GM12874 (cell line): ENCODE measurements at regions not wholly inside any gene's neighbourhood (a gene's known extent, or its start where the extent isn't known, plus 50 kb on each side); places are given as distances from the start of the nearest gene placed in this dataset.

ENCODE experiments used
- CTCF ChIP-seq: IDR thresholded peaks from 2 replicates; pipeline ENCODE4 v1.5.1; 2011; ENCODE audit warnings: low read depth, mild to moderate bottlenecking, control low read depth, low read length, moderate library complexity; ENCODE audit not compliant: insufficient read depth

DNA sequence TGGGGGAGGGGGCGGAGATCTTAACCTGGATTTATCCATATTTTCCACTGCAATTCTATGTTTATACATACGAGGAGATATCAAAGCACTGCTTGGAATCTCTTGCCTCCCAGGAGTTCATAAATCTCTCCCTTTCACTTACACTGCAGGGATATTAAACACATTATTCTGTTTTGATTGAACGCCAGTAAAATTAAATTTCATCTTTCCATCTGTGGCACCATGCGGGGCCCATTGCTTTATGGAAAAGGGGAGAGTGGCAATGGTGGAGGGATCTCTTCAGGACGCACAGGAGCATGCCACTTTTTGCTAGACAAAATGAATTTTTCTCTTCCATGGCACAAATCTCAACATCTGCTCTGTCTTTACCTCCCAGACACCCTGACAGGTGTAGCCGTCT is 648.0 kb upstream of the PLXNA2 start:
- TF ChIP-seq CTCF = no peak

- no peak for TF ChIP-seq CTCF
Measured at GRCh38 chr1:208893251-208893650, 649.1 kb upstream of the PLXNA2 start.

- TF ChIP-seq CTCF = no peak
Measured at GRCh38 chr1:208895181-208895580, 651.0 kb upstream of the PLXNA2 start.

DNA sequence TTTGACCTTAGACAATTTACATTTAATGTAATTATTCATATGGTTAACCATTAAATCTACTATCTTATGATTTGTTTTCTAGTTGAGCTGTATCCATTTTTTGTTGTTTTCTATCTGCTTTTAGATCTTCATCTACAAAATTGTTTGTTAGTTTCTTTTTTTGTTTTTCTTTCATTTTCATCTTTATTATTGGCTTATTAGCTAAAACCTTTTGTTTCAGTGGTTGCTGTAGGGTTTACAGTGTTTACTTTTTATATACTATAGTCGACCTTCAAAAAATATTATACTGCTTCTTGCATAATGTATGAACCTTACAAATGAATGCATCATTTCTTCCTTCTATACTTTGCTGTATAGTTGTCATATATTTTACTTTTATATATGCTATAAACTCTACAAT is 651.6 kb upstream of the PLXNA2 start:
- no peak for TF ChIP-seq CTCF

GRCh38 chr1:208896768-208897167 is 652.6 kb upstream of the PLXNA2 start:
- no peak for TF ChIP-seq CTCF

DNA sequence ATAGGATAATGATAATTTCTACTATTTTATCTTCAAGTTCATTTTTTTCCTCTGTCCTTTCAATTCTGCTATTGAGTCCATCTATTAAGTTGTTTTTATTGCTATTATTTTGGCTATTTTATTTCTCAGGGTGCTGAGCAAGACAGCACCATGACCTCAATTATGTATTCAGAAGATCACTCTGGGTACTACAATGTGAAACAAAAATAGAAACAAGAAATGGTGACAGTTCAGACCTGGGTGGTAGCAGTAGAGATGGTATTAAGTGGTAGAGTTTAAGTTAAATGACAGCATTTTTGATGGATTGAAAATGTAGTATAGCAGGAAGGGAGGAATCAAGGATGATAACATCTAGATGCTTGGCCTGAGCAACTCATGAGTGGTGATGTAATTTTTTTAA is 655.3 kb upstream of the PLXNA2 start:
- TF ChIP-seq CTCF = no peak

DNA sequence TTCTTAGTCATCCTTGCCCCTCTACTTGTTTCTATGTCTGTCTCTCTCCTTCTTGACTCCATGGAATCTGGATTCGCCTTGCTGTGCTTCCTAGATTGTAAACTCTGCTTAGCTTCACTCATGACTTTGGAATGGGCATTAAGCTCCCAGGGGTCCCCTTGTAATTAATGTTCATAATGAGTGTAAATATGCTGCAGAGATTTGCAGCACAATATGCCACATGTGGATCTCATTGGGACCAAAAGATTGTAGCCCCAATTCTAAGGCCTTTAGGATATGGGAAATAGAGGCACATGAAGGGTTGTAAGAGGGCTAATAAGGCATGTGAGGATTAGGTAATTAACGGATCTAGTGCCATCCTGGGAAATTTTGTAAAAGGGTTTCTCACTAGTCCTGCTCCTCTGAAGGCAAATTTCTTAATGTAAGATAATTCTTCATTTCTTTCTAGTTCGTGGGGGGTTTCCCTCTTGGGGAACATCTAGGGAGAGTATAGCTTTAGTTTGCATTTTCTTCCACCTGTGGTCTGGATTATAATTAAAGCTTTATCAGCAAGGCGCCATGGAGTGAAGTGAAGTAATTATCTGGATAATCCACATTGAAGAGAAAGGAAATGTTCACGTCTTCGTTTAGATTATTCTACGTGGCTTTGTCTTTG is 659.2 kb upstream of the PLXNA2 start:
- TF ChIP-seq CTCF = no peak
